Endothelial cell of umbilical vein (primary cell): ENCODE measurements at regions not wholly inside any gene's neighbourhood (a gene's known extent, or its start where the extent isn't known, plus 50 kb on each side); places are given as distances from the start of the nearest gene placed in this dataset.

ENCODE experiments used
- BruUV-seq: library from RNA; stranded (reverse); fragments of 400-500 nt; replicated peaks from 2 replicates; lab custom pipeline; 2021; lab: Mats Ljungman, UMichigan
- CTCF ChIA-PET: fragments of 300-600, 350-600 bp; sonication (Branson Sonifier 250); formaldehyde crosslinking; loops from one replicate; lab custom pipeline; 2021; ENCODE audit warnings: antibody characterized with exemption, inconsistent platforms; lab: Charles Lee
- POLR2A ChIA-PET: fragments of 300-600, 350-600 bp; sonication (Branson Sonifier 250); formaldehyde crosslinking; loops from one replicate; lab custom pipeline; 2021; ENCODE audit warnings: antibody characterized with exemption, inconsistent platforms; lab: Charles Lee
- DNase-seq: peaks from one replicate; pipeline ENCODE4 v3.0.0-alpha.2; 2011; ENCODE audit warnings: low read depth, low spot score
- FAIRE-seq: peaks from 2 replicates; lab custom pipeline; 2011; peaks lifted over from hg19 to GRCh38; lab: Jason Lieb, UNC
- H2AFZ ChIP-seq: 2 replicates; pipeline ENCODE4 v1.6.0; 2012; ENCODE audit warnings: low read depth, low read length, control low read depth, inconsistent platforms
- H3K27ac ChIP-seq: 2 replicates; pipeline ENCODE4 v1.5.1; 2011; ENCODE audit warnings: low read depth, mild to moderate bottlenecking, control low read depth, low read length, moderate library complexity; ENCODE audit not compliant: insufficient read depth
- H3K27me3 ChIP-seq, 2 experiments: 2 replicates each; pipeline versions ENCODE4 v1.6.0 to v1.6.1; 2011; ENCODE audit warnings: low read length in 2 of 2, mixed read lengths in 1 of 2; ENCODE audit not compliant: control insufficient read depth in 2 of 2, insufficient read depth in 2 of 2
- H3K36me3 ChIP-seq, 2 experiments: 2 replicates in 1 of 2; 3 replicates in 1 of 2; pipeline ENCODE4 v1.5.1; 2011; ENCODE audit warnings: low read length in 2 of 2, mild to moderate bottlenecking in 1 of 2, moderate library complexity in 1 of 2; ENCODE audit not compliant: control insufficient read depth in 2 of 2, insufficient read depth in 2 of 2; ENCODE audit errors: extremely low read depth in 1 of 2
- H3K4me1 ChIP-seq: 3 replicates; pipeline ENCODE4 v1.5.1; 2011; ENCODE audit warnings: mild to moderate bottlenecking, low read length; ENCODE audit not compliant: control insufficient read depth, insufficient read depth; ENCODE audit errors: extremely low read depth
- H3K4me2 ChIP-seq: 2 replicates; pipeline ENCODE4 v1.6.1; 2011; ENCODE audit warnings: low read length, control low read depth, mixed read lengths; ENCODE audit not compliant: insufficient read depth
- H3K4me3 ChIP-seq, 3 experiments: fragments of 200-600 bp in 1 of 3; sonication (generic), shearing (Covaris generic) in 1 of 3; replicated peaks in 1 of 3; 2 replicates each; pipeline ENCODE4 v1.5.1; 2011 to 2016; ENCODE audit warnings: control low read depth in 3 of 3, low read length in 3 of 3, mild to moderate bottlenecking in 2 of 3, inconsistent platforms in 1 of 3, low read depth in 1 of 3, moderate library complexity in 1 of 3; ENCODE audit not compliant: insufficient read depth in 1 of 3
- H3K79me2 ChIP-seq: 2 replicates; pipeline ENCODE4 v1.6.0; 2012; ENCODE audit warnings: low read length, inconsistent platforms; ENCODE audit not compliant: control insufficient read depth, insufficient read depth
- H3K9ac ChIP-seq: replicated peaks from 2 replicates; pipeline ENCODE3; 2011; ENCODE audit warnings: low read length, control low read depth; ENCODE audit not compliant: insufficient read depth; ENCODE audit errors: extremely low read depth
- H3K9me1 ChIP-seq: replicated peaks from 3 replicates; pipeline ENCODE4 v1.6.0; 2011; ENCODE audit warnings: mild to moderate bottlenecking, low read length; ENCODE audit not compliant: control insufficient read depth, insufficient read depth; ENCODE audit errors: extremely low read depth
- H3K9me3 ChIP-seq: replicated peaks from 2 replicates; pipeline ENCODE4 v1.5.1; 2012; ENCODE audit warnings: low read length, inconsistent platforms; ENCODE audit not compliant: control insufficient read depth, insufficient read depth
- H4K20me1 ChIP-seq: replicated peaks from 2 replicates; pipeline ENCODE3; 2011; ENCODE audit warnings: mild to moderate bottlenecking, low read length; ENCODE audit not compliant: control insufficient read depth, insufficient read depth; ENCODE audit errors: extremely low read depth
- EZH2 ChIP-seq: IDR thresholded peaks from 2 replicates; pipeline ENCODE4 v1.6.1; 2012; ENCODE audit warnings: borderline replicate concordance, low read depth, mild to moderate bottlenecking, moderate library complexity, low read length, inconsistent platforms; ENCODE audit not compliant: severe bottlenecking
- FOS ChIP-seq: IDR thresholded peaks from 2 replicates; pipeline ENCODE4 v1.6.1; 2011; ENCODE audit warnings: mild to moderate bottlenecking, low read length, moderate library complexity, borderline replicate concordance; ENCODE audit not compliant: insufficient read depth
- GATA2 ChIP-seq: IDR thresholded peaks from 2 replicates; pipeline ENCODE4 v1.7.0; 2011; ENCODE audit warnings: low read depth, mild to moderate bottlenecking, moderate library complexity, mixed read lengths, low read length; ENCODE audit not compliant: insufficient read length, insufficient read depth
- JUN ChIP-seq: IDR thresholded peaks from 2 replicates; pipeline ENCODE4 v1.6.1; 2011; ENCODE audit warnings: borderline replicate concordance, low read depth; ENCODE audit not compliant: insufficient read length, insufficient read depth
- MYC ChIP-seq: IDR thresholded peaks from one replicate; pipeline ENCODE4 v1.6.1; 2011; ENCODE audit warnings: mild to moderate bottlenecking, low read depth, low read length
- dilution Hi-C: fragments of 300-500 bp; cut with MboI; formaldehyde crosslinking; loops from one replicate; pipeline ENCODE4 v1.15.0; 2019; ENCODE audit warnings: low sequenced_read_pairs; ENCODE audit not compliant: extremely low pct_ligation_motif_present
- intact Hi-C: fragments of 100-400 bp; cut with micrococcal nuclease; formaldehyde crosslinking; loops from one replicate; pipeline ENCODE4 v1.10.0; 2022
- TF ChIP-seq, protein P1 (sequence below): IDR thresholded peaks from 2 replicates; pipeline ENCODE4 v1.6.1; 2011; ENCODE audit not compliant: insufficient read depth, insufficient read length
- TF ChIP-seq, protein P2 (sequence below), 2 donors: IDR thresholded peaks; 1 replicate in 1 of 2; 2 replicates in 1 of 2; pipeline ENCODE4 v1.5.1; 2011; ENCODE audit warnings: low read length in 2 of 2, mild to moderate bottlenecking in 2 of 2, moderate library complexity in 2 of 2, control low read depth in 1 of 2, inconsistent platforms in 1 of 2, low read depth in 1 of 2; ENCODE audit not compliant: insufficient read depth in 1 of 2; ENCODE audit errors: extremely low read depth in 1 of 2

DNA sequence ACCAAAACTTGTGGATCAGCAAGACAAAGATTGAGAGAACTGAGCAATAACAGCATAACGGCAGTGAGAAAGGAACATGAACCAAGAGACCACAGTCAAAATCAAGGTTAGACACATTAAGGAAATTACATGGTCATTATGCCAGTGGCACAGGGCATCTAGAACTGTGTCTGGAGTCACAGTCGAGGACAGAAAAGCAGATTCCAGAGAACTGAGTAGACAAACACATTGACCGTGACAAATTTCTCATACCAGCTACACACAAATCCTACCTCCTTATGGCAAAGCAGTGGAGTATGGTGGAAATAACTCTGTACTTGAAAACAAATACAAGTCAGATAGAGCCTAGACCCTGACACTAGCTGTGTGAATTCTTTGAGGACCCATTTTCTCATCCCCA lies 367.3 kb downstream of the DUSP6 start:
- no peak overlapping the region for H3K4me3 ChIP-seq
- no peaks in the 10 kb centered on the region for H3K36me3 ChIP-seq
- no peaks in the 10 kb centered on the region for H3K27me3 ChIP-seq
- TF ChIP-seq, protein P1, sequence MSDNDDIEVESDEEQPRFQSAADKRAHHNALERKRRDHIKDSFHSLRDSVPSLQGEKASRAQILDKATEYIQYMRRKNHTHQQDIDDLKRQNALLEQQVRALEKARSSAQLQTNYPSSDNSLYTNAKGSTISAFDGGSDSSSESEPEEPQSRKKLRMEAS, result no peak
- TF ChIP-seq MYC (no peak), FOS (no peak), JUN (no peak), GATA2 (no peak), EZH2 (no peak)
- TF ChIP-seq, protein P2, sequence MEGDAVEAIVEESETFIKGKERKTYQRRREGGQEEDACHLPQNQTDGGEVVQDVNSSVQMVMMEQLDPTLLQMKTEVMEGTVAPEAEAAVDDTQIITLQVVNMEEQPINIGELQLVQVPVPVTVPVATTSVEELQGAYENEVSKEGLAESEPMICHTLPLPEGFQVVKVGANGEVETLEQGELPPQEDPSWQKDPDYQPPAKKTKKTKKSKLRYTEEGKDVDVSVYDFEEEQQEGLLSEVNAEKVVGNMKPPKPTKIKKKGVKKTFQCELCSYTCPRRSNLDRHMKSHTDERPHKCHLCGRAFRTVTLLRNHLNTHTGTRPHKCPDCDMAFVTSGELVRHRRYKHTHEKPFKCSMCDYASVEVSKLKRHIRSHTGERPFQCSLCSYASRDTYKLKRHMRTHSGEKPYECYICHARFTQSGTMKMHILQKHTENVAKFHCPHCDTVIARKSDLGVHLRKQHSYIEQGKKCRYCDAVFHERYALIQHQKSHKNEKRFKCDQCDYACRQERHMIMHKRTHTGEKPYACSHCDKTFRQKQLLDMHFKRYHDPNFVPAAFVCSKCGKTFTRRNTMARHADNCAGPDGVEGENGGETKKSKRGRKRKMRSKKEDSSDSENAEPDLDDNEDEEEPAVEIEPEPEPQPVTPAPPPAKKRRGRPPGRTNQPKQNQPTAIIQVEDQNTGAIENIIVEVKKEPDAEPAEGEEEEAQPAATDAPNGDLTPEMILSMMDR (IDR thresholded peaks at IDR 0.05; ENCODE audit: extremely low read depth in 1 of 2, insufficient read depth in 1 of 2, low read depth in 1 of 2, low read length in 2 of 2), result no peak
- H4K20me1 ChIP-seq, result no peaks in the 10 kb centered on the region
- DNase-seq (no peak), FAIRE-seq (no peak)
- no peaks in the 10 kb centered on the region for H3K9me1 ChIP-seq
- ChIA-PET POLR2A (no interaction called here), CTCF (no interaction called here)
- intact Hi-C loops (no loop called here), dilution Hi-C loops (no loop called here)
- no peaks in the 10 kb centered on the region for H3K9me3 ChIP-seq
- no peak overlapping the region for H2AFZ ChIP-seq
- no peaks in the 10 kb centered on the region for H3K79me2 ChIP-seq
- no peak overlapping the region for H3K9ac ChIP-seq
- BruUV-seq, result no TSS peak
- H3K4me1 ChIP-seq, result no peaks in the 10 kb centered on the region
- no peak overlapping the region for H3K27ac ChIP-seq
- no peak overlapping the region for H3K4me2 ChIP-seq
